Mesenchymal stem cell (in vitro differentiated cells and primary cell): ENCODE measurements at regions not wholly inside any gene's neighbourhood (a gene's known extent, or its start where the extent isn't known, plus 50 kb on each side); places are given as distances from the start of the nearest gene placed in this dataset.
A peak's percentile ranks its signal among the peaks of the same experiment; 100 is the strongest.

Source experiments
- DNase-seq: peaks from one replicate; pipeline ENCODE4 v3.0.0-alpha.2; 2013
- H2AFZ ChIP-seq: one replicate; pipeline ENCODE4 v1.6.1; 2013; ENCODE audit warnings: low read depth, mild to moderate bottlenecking, control low read depth, inconsistent platforms, low read length, moderate library complexity
- H2AK5ac ChIP-seq: 2 replicates; pipeline ENCODE4 v1.6.1; 2013; ENCODE audit warnings: low read length, moderate library complexity, mild to moderate bottlenecking, inconsistent platforms; ENCODE audit not compliant: severe bottlenecking
- H2BK120ac ChIP-seq: one replicate; pipeline ENCODE4 v1.6.1; 2013; ENCODE audit warnings: low read depth, mild to moderate bottlenecking, inconsistent platforms, low read length, moderate library complexity
- H2BK12ac ChIP-seq, 2 experiments: one replicate each; pipeline ENCODE4 v1.6.1; 2013; ENCODE audit warnings: inconsistent platforms in 2 of 2, low read length in 2 of 2, mild to moderate bottlenecking in 2 of 2, moderate library complexity in 2 of 2, control low read depth in 1 of 2
- H2BK15ac ChIP-seq: one replicate; pipeline ENCODE4 v1.6.1; 2013; ENCODE audit warnings: mild to moderate bottlenecking, low read depth, inconsistent platforms; ENCODE audit not compliant: poor library complexity, severe bottlenecking
- H2BK5ac ChIP-seq: 2 replicates; pipeline ENCODE4 v1.6.1; 2013; ENCODE audit warnings: low read depth, mild to moderate bottlenecking, low read length, control low read depth, inconsistent platforms; ENCODE audit not compliant: poor library complexity, severe bottlenecking
- H3K14ac ChIP-seq, 2 experiments: one replicate each; pipeline ENCODE4 v1.6.1; 2013; ENCODE audit warnings: inconsistent platforms in 2 of 2, low read length in 2 of 2, control low read depth in 1 of 2, mild to moderate bottlenecking in 1 of 2, moderate library complexity in 1 of 2
- H3K18ac ChIP-seq, 2 experiments: one replicate each; pipeline ENCODE4 v1.6.1; 2013; ENCODE audit warnings: inconsistent platforms in 2 of 2, low read length in 2 of 2, control low read depth in 1 of 2, low read depth in 1 of 2, mild to moderate bottlenecking in 1 of 2
- H3K23ac ChIP-seq, 2 experiments: one replicate each; pipeline ENCODE4 v1.6.1; 2013; ENCODE audit warnings: inconsistent platforms in 2 of 2, low read length in 2 of 2, mild to moderate bottlenecking in 2 of 2, moderate library complexity in 2 of 2, control low read depth in 1 of 2
- H3K27ac ChIP-seq: 2 replicates; pipeline ENCODE4 v1.5.1; 2013; ENCODE audit warnings: mild to moderate bottlenecking, moderate library complexity, low read length, control low read depth, inconsistent platforms; ENCODE audit not compliant: poor library complexity, severe bottlenecking
- H3K27me3 ChIP-seq, 2 experiments: 2 replicates each; pipeline versions ENCODE4 v1.6.1 to v1.7.0; 2013; ENCODE audit warnings: low read length in 2 of 2, mild to moderate bottlenecking in 2 of 2, moderate library complexity in 2 of 2, control low read depth in 1 of 2, inconsistent platforms in 1 of 2; ENCODE audit not compliant: control insufficient read depth in 1 of 2, insufficient read depth in 1 of 2
- H3K36me3 ChIP-seq, 2 experiments: 2 replicates each; pipeline versions ENCODE4 v1.6.1 to v1.7.0; 2013; ENCODE audit warnings: low read length in 2 of 2, control low read depth in 1 of 2, inconsistent platforms in 1 of 2, low read depth in 1 of 2, mild to moderate bottlenecking in 1 of 2; ENCODE audit not compliant: insufficient read depth in 2 of 2, control insufficient read depth in 1 of 2
- H3K4ac ChIP-seq, 2 experiments: one replicate each; pipeline ENCODE4 v1.6.1; 2013; ENCODE audit warnings: inconsistent platforms in 2 of 2, low read length in 2 of 2, mild to moderate bottlenecking in 2 of 2, moderate library complexity in 2 of 2, control low read depth in 1 of 2, low read depth in 1 of 2
- H3K4me1 ChIP-seq: 2 replicates; pipeline ENCODE4 v1.6.1; 2013; ENCODE audit warnings: low read depth, low read length, control low read depth; ENCODE audit not compliant: control insufficient read depth, insufficient read depth
- H3K4me2 ChIP-seq: 2 replicates; pipeline ENCODE4 v1.6.1; 2013; ENCODE audit warnings: low read length, mild to moderate bottlenecking, inconsistent platforms; ENCODE audit not compliant: poor library complexity, severe bottlenecking
- H3K4me3 ChIP-seq, 2 experiments: 2 replicates each; pipeline versions ENCODE4 v1.5.1 to v1.7.0; 2013; ENCODE audit warnings: low read length in 2 of 2, mild to moderate bottlenecking in 2 of 2, control low read depth in 1 of 2, low read depth in 1 of 2; ENCODE audit not compliant: insufficient read depth in 1 of 2
- H3K79me1 ChIP-seq: replicated peaks from 2 replicates; pipeline ENCODE4 v1.6.1; 2013; ENCODE audit warnings: mild to moderate bottlenecking, control low read depth, low read length, inconsistent platforms; ENCODE audit not compliant: poor library complexity, severe bottlenecking
- H3K9ac ChIP-seq: 2 replicates; pipeline ENCODE4 v1.7.0; 2013; ENCODE audit warnings: mild to moderate bottlenecking, low read length, moderate library complexity
- H3K9me3 ChIP-seq: 2 replicates; pipeline ENCODE4 v1.7.0; 2013; ENCODE audit warnings: mild to moderate bottlenecking, low read length; ENCODE audit not compliant: control insufficient read depth
- H4K8ac ChIP-seq: one replicate; pipeline ENCODE4 v1.6.1; 2013; ENCODE audit warnings: inconsistent platforms, mild to moderate bottlenecking, low read length, moderate library complexity
- H4K91ac ChIP-seq: one replicate; pipeline ENCODE4 v1.6.1; 2013; ENCODE audit warnings: mild to moderate bottlenecking, low read length, inconsistent platforms
- WGBS: methylation state at CpG from one replicate; pipeline ENCODE4 v1.1.7; 2013; ENCODE audit warnings: mixed read lengths; 5-methylcytosine and 5-hydroxymethylcytosine counted together

- Histone ChIP-seq H4K8ac (no peak overlapping the region), H2AFZ (no peak overlapping the region), H2BK15ac (no peak overlapping the region), H3K4me3 (no peak overlapping the region), H3K4ac (no peak overlapping the region), H3K23ac (no peak overlapping the region), H3K9me3 (peaks cover 2% of the 10 kb centered on the region), H3K27me3 (no peaks in the 10 kb centered on the region), H3K9ac (peak overlapping the region; percentile 61), H4K91ac (no peak overlapping the region), H2BK5ac (no peak overlapping the region), H3K27ac (no peak overlapping the region), H2BK12ac (no peak overlapping the region), H3K79me1 (no peaks in the 10 kb centered on the region), H3K36me3 (no peaks in the 10 kb centered on the region), H2AK5ac (no peak overlapping the region), H3K4me2 (no peak overlapping the region), H3K18ac (no peak overlapping the region), H3K14ac (no peak overlapping the region), H2BK120ac (no peak overlapping the region), H3K4me1 (no peaks in the 10 kb centered on the region)
- no peak for DNase-seq
- WGBS, result 100% methylated on average over 2 of the region's 2 CpGs
These were observed 739.3 kb downstream of the ADGRL2 start for GRCh38 chr1:82540006-82540405.

GRCh38 chr1:82538876-82539275, 738.1 kb downstream of the ADGRL2 start:
- H3K27ac ChIP-seq, result no peak overlapping the region
- no peak overlapping the region for H3K9ac ChIP-seq
- H3K23ac ChIP-seq, result no peak overlapping the region
- H2AFZ ChIP-seq, result no peak overlapping the region
- H3K14ac ChIP-seq, result no peak overlapping the region
- H3K4me3 ChIP-seq, result peak overlapping the region in 1 of 2 experiments; percentile 13
- no peak overlapping the region for H2BK12ac ChIP-seq
- peaks cover 2% of the 10 kb centered on the region for H3K4me1 ChIP-seq
- H3K18ac ChIP-seq, result no peak overlapping the region
- H2BK15ac ChIP-seq, result no peak overlapping the region
- H3K4me2 ChIP-seq, result no peak overlapping the region
- no peak overlapping the region for H2BK120ac ChIP-seq
- H3K79me1 ChIP-seq, result no peaks in the 10 kb centered on the region
- no peak overlapping the region for H2BK5ac ChIP-seq
- no peaks in the 10 kb centered on the region for H3K27me3 ChIP-seq
- H3K9me3 ChIP-seq, result peaks cover 2% of the 10 kb centered on the region
- no peak overlapping the region for H4K91ac ChIP-seq
- no peak overlapping the region for H2AK5ac ChIP-seq
- DNase-seq, result peak; percentile 47
- no peaks in the 10 kb centered on the region for H3K36me3 ChIP-seq
- no peak overlapping the region for H3K4ac ChIP-seq
- H4K8ac ChIP-seq, result no peak overlapping the region

GRCh38 chr1:82534996-82535395, 734.3 kb downstream of the ADGRL2 start:
- H3K23ac ChIP-seq, result no peak overlapping the region
- peaks cover 11% of the 10 kb centered on the region for H3K9me3 ChIP-seq
- H3K9ac ChIP-seq, result no peak overlapping the region
- H3K27ac ChIP-seq, result no peak overlapping the region
- H2BK12ac ChIP-seq, result no peak overlapping the region
- H3K36me3 ChIP-seq, result no peaks in the 10 kb centered on the region
- no peak overlapping the region for H2AK5ac ChIP-seq
- WGBS, result 92% methylated on average over 6 of the region's 6 CpGs
- H2BK120ac ChIP-seq, result no peak overlapping the region
- H3K79me1 ChIP-seq, result no peaks in the 10 kb centered on the region
- H2BK15ac ChIP-seq, result no peak overlapping the region
- H3K4me3 ChIP-seq, result no peak overlapping the region
- H3K4ac ChIP-seq, result no peak overlapping the region
- no peak overlapping the region for H3K18ac ChIP-seq
- no peak overlapping the region for H2AFZ ChIP-seq
- no peak overlapping the region for H2BK5ac ChIP-seq
- H3K4me1 ChIP-seq, result peaks cover 2% of the 10 kb centered on the region
- H4K8ac ChIP-seq, result no peak overlapping the region
- no peak overlapping the region for H3K4me2 ChIP-seq
- H3K27me3 ChIP-seq, result no peaks in the 10 kb centered on the region
- DNase-seq, result no peak
- H3K14ac ChIP-seq, result no peak overlapping the region
- no peak overlapping the region for H4K91ac ChIP-seq

- Histone ChIP-seq H2BK5ac (no peak overlapping the region), H3K27ac (no peak overlapping the region), H3K9me3 (peaks cover 6% of the 10 kb centered on the region), H3K18ac (no peak overlapping the region), H3K79me1 (no peaks in the 10 kb centered on the region), H3K4me3 (no peak overlapping the region), H2AK5ac (no peak overlapping the region), H2AFZ (no peak overlapping the region), H3K23ac (no peak overlapping the region), H4K91ac (no peak overlapping the region), H3K36me3 (no peaks in the 10 kb centered on the region), H3K4me2 (no peak overlapping the region), H3K9ac (no peak overlapping the region), H3K4ac (no peak overlapping the region), H2BK15ac (no peak overlapping the region), H3K4me1 (no peaks in the 10 kb centered on the region), H3K14ac (no peak overlapping the region), H3K27me3 (no peaks in the 10 kb centered on the region), H2BK12ac (no peak overlapping the region), H4K8ac (no peak overlapping the region), H2BK120ac (no peak overlapping the region)
- DNase-seq, result no peak
These were observed 724.6 kb downstream of the ADGRL2 start for GRCh38 chr1:82525378-82525777.
